ENCODE measurements at regions not wholly inside any gene's neighbourhood (a gene's known extent, or its start where the extent isn't known, plus 50 kb on each side); places are given as distances from the start of the nearest gene placed in this dataset.

GRCh38 chr9:85186218-85186585 lies 516.7 kb downstream of the NTRK2 start:
- H3K27ac ChIP-seq = no peak overlapping the region
- H3K4me3 ChIP-seq = no peak overlapping the region
- H3K27me3 ChIP-seq = no peaks in the 10 kb centered on the region
- H3K36me3 ChIP-seq = no peaks in the 10 kb centered on the region
- no peak for TF ChIP-seq EP300 (IDR thresholded peaks at IDR 0.05)
- TF ChIP-seq POLR2AphosphoS5 (IDR thresholded peaks at IDR 0.05) = no peak
- TF ChIP-seq POLR2A (IDR thresholded peaks at IDR 0.05) = no peak
- no peak for TF ChIP-seq CTCF (IDR thresholded peaks at IDR 0.05)
- H3K9me3 ChIP-seq = no peaks in the 10 kb centered on the region
- DNase-seq (ENCODE audit: low spot score in 2 of 2) = no peak
- no peaks in the 10 kb centered on the region for H3K4me1 ChIP-seq
- WGBS = 85% methylated on average over 2 of the region's 2 CpGs

GRCh38 chr9:85185486-85186217 lies 516.1 kb downstream of the NTRK2 start:
- Histone ChIP-seq H3K9me3 (no peaks in the 10 kb centered on the region), H3K4me1 (no peaks in the 10 kb centered on the region), H3K27me3 (no peaks in the 10 kb centered on the region), H3K36me3 (no peaks in the 10 kb centered on the region), H3K27ac (no peak overlapping the region), H3K4me3 (no peak overlapping the region)
- TF ChIP-seq EP300 (IDR thresholded peaks at IDR 0.05) (no peak), CTCF (IDR thresholded peaks at IDR 0.05) (no peak), POLR2A (IDR thresholded peaks at IDR 0.05) (no peak), POLR2AphosphoS5 (IDR thresholded peaks at IDR 0.05) (no peak)
- DNase-seq (ENCODE audit: low spot score in 2 of 2) = no peak
- WGBS = 83% methylated on average over 3 of the region's 3 CpGs

GRCh38 chr9:85182383-85182782 lies 512.9 kb downstream of the NTRK2 start:
- Histone ChIP-seq H3K36me3 (no peaks in the 10 kb centered on the region), H3K4me3 (no peak overlapping the region), H3K27ac (no peak overlapping the region), H3K9me3 (no peaks in the 10 kb centered on the region), H3K27me3 (no peaks in the 10 kb centered on the region), H3K4me1 (no peaks in the 10 kb centered on the region)
- no peak for DNase-seq (ENCODE audit: low spot score in 2 of 2)
- no peak for TF ChIP-seq POLR2A (IDR thresholded peaks at IDR 0.05)
- no peak for TF ChIP-seq EP300 (IDR thresholded peaks at IDR 0.05)
- TF ChIP-seq POLR2AphosphoS5 (IDR thresholded peaks at IDR 0.05) = no peak
- no peak for TF ChIP-seq CTCF (IDR thresholded peaks at IDR 0.05)
- 71% methylated on average over 4 of the region's 4 CpGs for WGBS

- Histone ChIP-seq H3K36me3 (no peaks in the 10 kb centered on the region), H3K4me3 (no peak overlapping the region), H3K9me3 (no peaks in the 10 kb centered on the region), H3K27me3 (no peaks in the 10 kb centered on the region), H3K4me1 (no peaks in the 10 kb centered on the region), H3K27ac (no peak overlapping the region)
- 48% methylated on average over 4 of the region's 4 CpGs for WGBS
- no peak for DNase-seq (ENCODE audit: low spot score in 2 of 2)
- TF ChIP-seq POLR2AphosphoS5 (IDR thresholded peaks at IDR 0.05) = no peak
Measured at GRCh38 chr9:85178474-85178873, 508.9 kb downstream of the NTRK2 start.

- no peaks in the 10 kb centered on the region for H3K36me3 ChIP-seq
- H3K4me3 ChIP-seq = no peak overlapping the region
- WGBS = 60% methylated on average over 1 of the region's 1 CpG
- H3K27ac ChIP-seq = no peak overlapping the region
- no peak for DNase-seq (ENCODE audit: low spot score in 2 of 2)
- H3K4me1 ChIP-seq = peaks cover 16% of the 10 kb centered on the region
- no peaks in the 10 kb centered on the region for H3K27me3 ChIP-seq
- TF ChIP-seq POLR2AphosphoS5 (IDR thresholded peaks at IDR 0.05) = no peak
- TF ChIP-seq EP300 (IDR thresholded peaks at IDR 0.05) = no peak
- no peak for TF ChIP-seq POLR2A (IDR thresholded peaks at IDR 0.05)
- no peak for TF ChIP-seq CTCF (IDR thresholded peaks at IDR 0.05)
- no peaks in the 10 kb centered on the region for H3K9me3 ChIP-seq
Measured at GRCh38 chr9:85173967-85174366, 504.4 kb downstream of the NTRK2 start.
